HCEC 1CT (cell line): ENCODE measurements at regions not wholly inside any gene's neighbourhood (a gene's known extent, or its start where the extent isn't known, plus 50 kb on each side); places are given as distances from the start of the nearest gene placed in this dataset.

Experiments
- DNase-seq: peaks from one replicate; pipeline ENCODE4 v3.0.0-alpha.2; 2017

- no peak for DNase-seq
Observed at GRCh38 chr2:118223992-118224894, 136.0 kb downstream of the INSIG2 start.

GRCh38 chr2:118223511-118223991, 135.3 kb downstream of the INSIG2 start:
- no peak for DNase-seq

- DNase-seq = no peak
Observed at GRCh38 chr2:118222672-118223421, 134.6 kb downstream of the INSIG2 start.

- no peak for DNase-seq
Observed at GRCh38 chr2:118222273-118222594, 134.0 kb downstream of the INSIG2 start.

- DNase-seq = peak; percentile 39
Observed at GRCh38 chr2:118221536-118222272, 133.4 kb downstream of the INSIG2 start.

- no peak for DNase-seq
Observed at GRCh38 chr2:118219611-118220010, 131.3 kb downstream of the INSIG2 start.

- no peak for DNase-seq
Observed at GRCh38 chr2:118216224-118216623, 128.0 kb downstream of the INSIG2 start.

GRCh38 chr2:118209727-118210126, 121.5 kb downstream of the INSIG2 start:
- no peak for DNase-seq

GRCh38 chr2:118207889-118208288, 119.6 kb downstream of the INSIG2 start:
- no peak for DNase-seq

- peak; percentile 27 for DNase-seq
Observed at GRCh38 chr2:118202707-118203303, 114.5 kb downstream of the INSIG2 start.

GRCh38 chr2:118198268-118198667, 110.0 kb downstream of the INSIG2 start:
- DNase-seq = no peak

- DNase-seq = no peak
Observed at GRCh38 chr2:118197011-118197675, 108.9 kb downstream of the INSIG2 start.

- no peak for DNase-seq
Observed at GRCh38 chr2:118190474-118190873, 102.2 kb downstream of the INSIG2 start.

GRCh38 chr2:118186858-118187254, 98.6 kb downstream of the INSIG2 start:
- DNase-seq = no peak

- DNase-seq = peak; percentile 62
Observed at GRCh38 chr2:118186110-118186857, 98.0 kb downstream of the INSIG2 start.

- peak; percentile 20 for DNase-seq
Observed at GRCh38 chr2:118185210-118186109, 97.2 kb downstream of the INSIG2 start.

GRCh38 chr2:118183381-118183780, 95.1 kb downstream of the INSIG2 start:
- no peak for DNase-seq

- DNase-seq = no peak
Observed at GRCh38 chr2:118179445-118179844, 91.2 kb downstream of the INSIG2 start.

GRCh38 chr2:118177884-118178283, 89.6 kb downstream of the INSIG2 start:
- no peak for DNase-seq

GRCh38 chr2:118177318-118177717, 89.0 kb downstream of the INSIG2 start:
- no peak for DNase-seq
